Neuron (in vitro differentiated cells): ENCODE measurements at regions not wholly inside any gene's neighbourhood (a gene's known extent, or its start where the extent isn't known, plus 50 kb on each side); places are given as distances from the start of the nearest gene placed in this dataset.

ENCODE experiments used
- H2AFZ ChIP-seq: one replicate; pipeline ENCODE4 v1.6.1; 2013; ENCODE audit warnings: low read depth, mild to moderate bottlenecking, inconsistent platforms, low read length, moderate library complexity
- H3K27me3 ChIP-seq: one replicate; pipeline ENCODE4 v1.6.1; 2013; ENCODE audit warnings: low read length; ENCODE audit not compliant: insufficient read depth
- H3K36me3 ChIP-seq: one replicate; pipeline ENCODE4 v1.6.1; 2013; ENCODE audit warnings: low read length; ENCODE audit not compliant: insufficient read depth
- H3K4me1 ChIP-seq: one replicate; pipeline ENCODE4 v1.6.1; 2013; ENCODE audit warnings: low read length; ENCODE audit not compliant: insufficient read depth
- H3K4me3 ChIP-seq: 2 replicates; pipeline ENCODE4 v1.5.1; 2013; ENCODE audit warnings: mild to moderate bottlenecking, low read length, moderate library complexity
- H3K9me3 ChIP-seq: one replicate; pipeline ENCODE4 v1.6.1; 2013; ENCODE audit warnings: low read length

- no peaks in the 10 kb centered on the region for H3K27me3 ChIP-seq
These were observed 280.9 kb upstream of the FLRT2 start for GRCh38 chr14:85248881-85249635.

GRCh38 chr14:85250414-85251189 lies 279.3 kb upstream of the FLRT2 start:
- H3K4me3 ChIP-seq: no peak overlapping the region
- H3K36me3 ChIP-seq: no peaks in the 10 kb centered on the region
- no peaks in the 10 kb centered on the region for H3K27me3 ChIP-seq
- H3K9me3 ChIP-seq: no peaks in the 10 kb centered on the region
- peaks cover 8% of the 10 kb centered on the region for H3K4me1 ChIP-seq
- no peak overlapping the region for H2AFZ ChIP-seq

More at GRCh38 chr14:85248881-85249635, 280.9 kb upstream of the FLRT2 start:
- Histone ChIP-seq H2AFZ (no peak overlapping the region), H3K36me3 (no peaks in the 10 kb centered on the region), H3K9me3 (no peaks in the 10 kb centered on the region), H3K4me3 (no peak overlapping the region), H3K4me1 (peaks cover 8% of the 10 kb centered on the region)

GRCh38 chr14:85252011-85252410 lies 277.9 kb upstream of the FLRT2 start:
- H2AFZ ChIP-seq: no peak overlapping the region
- H3K9me3 ChIP-seq: no peaks in the 10 kb centered on the region
- H3K4me3 ChIP-seq: no peak overlapping the region
- no peaks in the 10 kb centered on the region for H3K27me3 ChIP-seq
- H3K36me3 ChIP-seq: no peaks in the 10 kb centered on the region
- peaks cover 8% of the 10 kb centered on the region for H3K4me1 ChIP-seq

GRCh38 chr14:85254711-85255110 lies 275.2 kb upstream of the FLRT2 start:
- Histone ChIP-seq H2AFZ (no peak overlapping the region), H3K4me1 (peaks cover 8% of the 10 kb centered on the region), H3K9me3 (no peaks in the 10 kb centered on the region), H3K27me3 (no peaks in the 10 kb centered on the region), H3K36me3 (no peaks in the 10 kb centered on the region), H3K4me3 (no peak overlapping the region)

GRCh38 chr14:85257287-85257686 lies 272.7 kb upstream of the FLRT2 start:
- no peaks in the 10 kb centered on the region for H3K4me1 ChIP-seq
- no peaks in the 10 kb centered on the region for H3K27me3 ChIP-seq
- H2AFZ ChIP-seq: no peak overlapping the region
- no peaks in the 10 kb centered on the region for H3K36me3 ChIP-seq
- no peak overlapping the region for H3K4me3 ChIP-seq
- no peaks in the 10 kb centered on the region for H3K9me3 ChIP-seq

- H3K9me3 ChIP-seq: no peaks in the 10 kb centered on the region
- H3K27me3 ChIP-seq: no peaks in the 10 kb centered on the region
- no peak overlapping the region for H2AFZ ChIP-seq
- H3K36me3 ChIP-seq: no peaks in the 10 kb centered on the region
- no peak overlapping the region for H3K4me3 ChIP-seq
- H3K4me1 ChIP-seq: no peaks in the 10 kb centered on the region
These were observed 265.8 kb upstream of the FLRT2 start for GRCh38 chr14:85263916-85264675.

GRCh38 chr14:85273099-85273677 lies 256.8 kb upstream of the FLRT2 start:
- no peak overlapping the region for H3K4me3 ChIP-seq
- H3K36me3 ChIP-seq: no peaks in the 10 kb centered on the region
- H3K9me3 ChIP-seq: no peaks in the 10 kb centered on the region
- H2AFZ ChIP-seq: no peak overlapping the region
- no peaks in the 10 kb centered on the region for H3K4me1 ChIP-seq
- H3K27me3 ChIP-seq: no peaks in the 10 kb centered on the region

GRCh38 chr14:85273952-85274351 lies 256.0 kb upstream of the FLRT2 start:
- H2AFZ ChIP-seq: no peak overlapping the region
- no peaks in the 10 kb centered on the region for H3K9me3 ChIP-seq
- no peaks in the 10 kb centered on the region for H3K27me3 ChIP-seq
- no peaks in the 10 kb centered on the region for H3K36me3 ChIP-seq
- no peak overlapping the region for H3K4me3 ChIP-seq
- H3K4me1 ChIP-seq: no peaks in the 10 kb centered on the region

GRCh38 chr14:85276161-85276978 lies 253.6 kb upstream of the FLRT2 start:
- Histone ChIP-seq H3K27me3 (no peaks in the 10 kb centered on the region), H3K36me3 (no peaks in the 10 kb centered on the region), H3K4me1 (no peaks in the 10 kb centered on the region), H3K9me3 (no peaks in the 10 kb centered on the region), H2AFZ (no peak overlapping the region), H3K4me3 (no peak overlapping the region)

GRCh38 chr14:85276979-85277228 lies 253.0 kb upstream of the FLRT2 start:
- Histone ChIP-seq H3K36me3 (no peaks in the 10 kb centered on the region), H3K27me3 (no peaks in the 10 kb centered on the region), H3K4me1 (no peaks in the 10 kb centered on the region), H2AFZ (no peak overlapping the region), H3K9me3 (no peaks in the 10 kb centered on the region), H3K4me3 (no peak overlapping the region)

- Histone ChIP-seq H3K27me3 (no peaks in the 10 kb centered on the region), H2AFZ (no peak overlapping the region), H3K36me3 (no peaks in the 10 kb centered on the region)
These were observed 250.5 kb upstream of the FLRT2 start for GRCh38 chr14:85279407-85279806.

GRCh38 chr14:85280074-85280473 lies 249.9 kb upstream of the FLRT2 start:
- Histone ChIP-seq H3K4me3 (no peak overlapping the region), H3K4me1 (no peaks in the 10 kb centered on the region), H3K9me3 (no peaks in the 10 kb centered on the region), H2AFZ (no peak overlapping the region), H3K36me3 (no peaks in the 10 kb centered on the region), H3K27me3 (no peaks in the 10 kb centered on the region)

More at GRCh38 chr14:85279407-85279806, 250.5 kb upstream of the FLRT2 start:
- Histone ChIP-seq H3K4me1 (no peaks in the 10 kb centered on the region), H3K4me3 (no peak overlapping the region), H3K9me3 (no peaks in the 10 kb centered on the region)
